K562 (cell line): ENCODE measurements at regions not wholly inside any gene's neighbourhood (a gene's known extent, or its start where the extent isn't known, plus 50 kb on each side); places are given as distances from the start of the nearest gene placed in this dataset.

Experiments used
- ATAC-seq: fragments of 200-7000 bp; cut with Tn5 transposase; 3 replicates; pipeline ENCODE4 v1.9.1; 2020; ENCODE audit warnings: moderate library complexity
- BruUV-seq: library from RNA; stranded (reverse); fragments of 400-500 nt; replicated peaks from 2 replicates; lab custom pipeline; 2021; lab: Mats Ljungman, UMichigan
- CTCF ChIA-PET: fragments of 300-600 bp; formaldehyde crosslinking; extraction: SDS; loops from one replicate; lab custom pipeline; 2021; ENCODE audit warnings: low intra/inter-chr PET ratio; lab: Yijun Ruan, JAX
- POLR2A ChIA-PET: fragments of 300-600, 350-650 bp; sonication (Branson Sonifier 250); formaldehyde crosslinking; extraction: SDS; loops from one replicate; lab custom pipeline; 2021; ENCODE audit warnings: antibody characterized with exemption, inconsistent platforms; lab: Yijun Ruan, JAX
- DNase-seq, 4 experiments: peaks; one replicate each; pipeline versions ENCODE4 v3.0.0 to v3.0.0-alpha.2; 2011 to 2018; ENCODE audit warnings: low spot score in 3 of 4, mixed read lengths in 3 of 4; ENCODE audit errors: extremely low read depth in 1 of 4
- FAIRE-seq: peaks from 2 replicates; lab custom pipeline; 2011; peaks lifted over from hg19 to GRCh38; lab: Jason Lieb, UNC
- H2AFZ ChIP-seq: 2 replicates; pipeline ENCODE4 v1.6.0; 2011; ENCODE audit warnings: low read depth, low read length, control low read depth, inconsistent platforms
- H3K27ac ChIP-seq: fragments of 200-600 bp; 3 replicates; pipeline ENCODE4 v1.8.0; 2011; ENCODE audit warnings: low read depth, mild to moderate bottlenecking, control low read depth, inconsistent platforms, low read length, moderate library complexity, mixed read lengths; ENCODE audit errors: extremely low read depth
- H3K27me3 ChIP-seq, 2 experiments: fragments of 300-600 bp in 1 of 2; 2 replicates in 1 of 2; 3 replicates in 1 of 2; pipeline versions ENCODE4 v1.6.0 to v1.8.0; 2011; ENCODE audit warnings: inconsistent platforms in 2 of 2, low read length in 2 of 2, mild to moderate bottlenecking in 1 of 2, mixed read lengths in 1 of 2, moderate library complexity in 1 of 2; ENCODE audit not compliant: control insufficient read depth in 2 of 2, insufficient read depth in 2 of 2
- H3K36me3 ChIP-seq: fragments of 300-600 bp; 3 replicates; pipeline ENCODE4 v1.8.0; 2011; ENCODE audit warnings: mild to moderate bottlenecking, low read length, inconsistent platforms; ENCODE audit not compliant: control insufficient read depth, insufficient read depth
- H3K4me1 ChIP-seq, 2 experiments: fragments of 200-600 bp in 1 of 2; replicated peaks in 1 of 2; 2 replicates in 1 of 2; 3 replicates in 1 of 2; pipeline versions ENCODE4 v1.5.1 to v1.8.0; 2011; ENCODE audit warnings: inconsistent platforms in 2 of 2, low read length in 2 of 2, mild to moderate bottlenecking in 1 of 2, mixed read lengths in 1 of 2, moderate library complexity in 1 of 2; ENCODE audit not compliant: control insufficient read depth in 2 of 2, insufficient read depth in 2 of 2
- H3K4me2 ChIP-seq: 2 replicates; pipeline ENCODE4 v1.6.1; 2011; ENCODE audit warnings: low read length, control low read depth, inconsistent platforms, mixed read lengths; ENCODE audit not compliant: insufficient read depth
- H3K4me3 ChIP-seq: fragments of 200-600 bp; sonication (generic), shearing (Covaris generic); 2 replicates; pipeline ENCODE4 v1.5.1; 2016; ENCODE audit warnings: control low read depth, inconsistent platforms
- H3K79me2 ChIP-seq: fragments of 200-600 bp; 3 replicates; pipeline ENCODE4 v1.8.0; 2011; ENCODE audit warnings: low read length, inconsistent platforms; ENCODE audit not compliant: control insufficient read depth, insufficient read depth
- H3K9ac ChIP-seq, 2 experiments: 2 replicates each; pipeline versions ENCODE4 v1.6.0 to v1.6.1; 2011; ENCODE audit warnings: low read depth in 2 of 2, low read length in 2 of 2, control low read depth in 1 of 2, inconsistent platforms in 1 of 2, mild to moderate bottlenecking in 1 of 2, mixed read lengths in 1 of 2; ENCODE audit not compliant: insufficient read depth in 1 of 2
- H3K9me1 ChIP-seq: one replicate; pipeline ENCODE4 v1.6.0; 2011; ENCODE audit warnings: inconsistent platforms, mild to moderate bottlenecking, low read length, moderate library complexity; ENCODE audit not compliant: control insufficient read depth, insufficient read depth
- H3K9me3 ChIP-seq: replicated peaks from 2 replicates; pipeline ENCODE4 v1.5.1; 2011; ENCODE audit warnings: low read depth, low read length, inconsistent platforms; ENCODE audit not compliant: control insufficient read depth, insufficient read depth
- H4K20me1 ChIP-seq: replicated peaks from 2 replicates; pipeline ENCODE4 v1.6.1; 2011; ENCODE audit warnings: low read length, inconsistent platforms, mixed read lengths; ENCODE audit not compliant: control insufficient read depth, insufficient read depth
- CEBPB ChIP-seq: fragments of 450-650 bp; IDR thresholded peaks from 2 replicates; pipeline ENCODE4 v1.6.1; 2016; ENCODE audit warnings: missing genetic modification characterization, missing compliant biosample characterization
- COPS2 ChIP-seq: fragments of 450-650 bp; conservative IDR thresholded peaks from 2 replicates; pipeline ENCODE4 v1.6.1; 2016; ENCODE audit warnings: mild to moderate bottlenecking, moderate library complexity
- E2F3 ChIP-seq: fragments of 250-450 bp; sonication (Bioruptor Pico); IDR thresholded peaks from 2 replicates; pipeline ENCODE4 v1.4.0; 2020; ENCODE audit warnings: mild to moderate bottlenecking
- EP400 ChIP-seq: fragments of 450-650 bp; IDR thresholded peaks from 2 replicates; pipeline ENCODE4 v1.6.1; 2017; ENCODE audit warnings: antibody characterized with exemption, mild to moderate bottlenecking, moderate library complexity
- ILK ChIP-seq: fragments of 450-650 bp; IDR thresholded peaks from 2 replicates; pipeline ENCODE4 v1.6.1; 2016; ENCODE audit warnings: missing genetic modification characterization, low read depth, mild to moderate bottlenecking, missing compliant biosample characterization, moderate library complexity, borderline replicate concordance
- NCOA2 ChIP-seq, 2 experiments: fragments of 450-650 bp; IDR thresholded peaks; 2 replicates each; pipeline ENCODE4 v1.6.1; 2018; ENCODE audit warnings: mild to moderate bottlenecking in 2 of 2, moderate library complexity in 1 of 2; ENCODE audit not compliant: partially characterized antibody in 2 of 2
- NEUROD1 ChIP-seq: fragments of 150-350 bp; IDR thresholded peaks from 2 replicates; pipeline ENCODE4 v1.6.1; 2014; ENCODE audit warnings: borderline replicate concordance, low read length, low read depth; ENCODE audit not compliant: partially characterized antibody
- SNRNP70 ChIP-seq: fragments of 200-400 bp; formaldehyde crosslinking; optimal IDR thresholded peaks from 2 replicates; pipeline ENCODE3; 2017; ENCODE audit warnings: low read depth, low read length
- STAT5A ChIP-seq: IDR thresholded peaks from 2 replicates; pipeline ENCODE4 v1.6.1; 2012; ENCODE audit warnings: low read length, inconsistent platforms, borderline replicate concordance
- STAT6 ChIP-seq: sonication (generic); formaldehyde crosslinking; IDR thresholded peaks from 2 replicates; pipeline ENCODE4 v1.8.1; 2023; ENCODE audit warnings: mild to moderate bottlenecking, missing genetic modification reagents
- TAF7 ChIP-seq: fragments of 450-650 bp; IDR thresholded peaks from 2 replicates; pipeline ENCODE4 v1.6.1; 2016; ENCODE audit warnings: missing genetic modification characterization, missing compliant biosample characterization
- USF1 ChIP-seq: sonication (generic); formaldehyde crosslinking; IDR thresholded peaks from 2 replicates; pipeline ENCODE4 v1.9.0; 2022; ENCODE audit warnings: mild to moderate bottlenecking, missing genetic modification reagents
- ZNF133 ChIP-seq: fragments of 250-450 bp; sonication (Bioruptor Pico); IDR thresholded peaks from 2 replicates; pipeline ENCODE4 v1.4.0; 2020; ENCODE audit warnings: mild to moderate bottlenecking
- ZSCAN29 ChIP-seq: fragments of 450-650 bp; IDR thresholded peaks from 2 replicates; pipeline ENCODE4 v1.6.1; 2017
- WGBS: fragments of 100-300 bp; shearing (Covaris generic); methylation state at CpG from one replicate; pipeline ENCODE4 v1.1.6; 2016; ENCODE audit warnings: low coverage, mixed read lengths; ENCODE audit not compliant: insufficient coverage; ENCODE audit errors: missing lambda C conversion rate; 5-methylcytosine and 5-hydroxymethylcytosine counted together
- in situ Hi-C: fragments of 300-500 bp; cut with MboI; formaldehyde crosslinking; loops from 4 replicates; pipeline ENCODE4 v1.15.0; 2018; ENCODE audit warnings: inconsistent platforms, mixed read lengths
- intact Hi-C: fragments of 100-400 bp; cut with micrococcal nuclease; formaldehyde crosslinking; loops from 2 replicates; pipeline ENCODE4 v1.14.2; 2022

GRCh38 chr5:104913841-104914281, 1351.3 kb upstream of the NUDT12 start:
- no TSS peak for BruUV-seq
- 10% methylated on average over 3 of the region's 3 CpGs for WGBS

GRCh38 chr5:104909803-104910202, 1347.2 kb upstream of the NUDT12 start:
- DNase-seq (no peak), ATAC-seq (no peak), FAIRE-seq (no peak)
- no peaks in the 10 kb centered on the region for H3K9me1 ChIP-seq
- no peaks in the 10 kb centered on the region for H3K36me3 ChIP-seq
- intact Hi-C loops = no loop called here
- H3K79me2 ChIP-seq = no peaks in the 10 kb centered on the region
- no TSS peak for BruUV-seq
- WGBS = 22% methylated on average over 2 of the region's 2 CpGs
- no peak overlapping the region for H3K4me2 ChIP-seq
- ChIA-PET CTCF (no interaction called here), POLR2A (no interaction called here)
- no peaks in the 10 kb centered on the region for H4K20me1 ChIP-seq
- no peaks in the 10 kb centered on the region for H3K4me1 ChIP-seq
- no peaks in the 10 kb centered on the region for H3K27me3 ChIP-seq
- in situ Hi-C loops = no loop called here
- H3K9me3 ChIP-seq = no peaks in the 10 kb centered on the region
- no peak overlapping the region for H3K4me3 ChIP-seq
- no peak overlapping the region for H2AFZ ChIP-seq
- H3K27ac ChIP-seq = no peak overlapping the region
- H3K9ac ChIP-seq = no peak overlapping the region
- no peak for TF ChIP-seq EP400
- TF ChIP-seq CEBPB (tag) = no peak
- TF ChIP-seq TAF7 (tag) = no peak
- TF ChIP-seq STAT5A = no peak
- no peak for TF ChIP-seq E2F3 (CRISPR knock-in tag)
- TF ChIP-seq SNRNP70 = no peak
- TF ChIP-seq STAT6 = no peak
- no peak for TF ChIP-seq NCOA2 (IDR thresholded peaks at IDR 0.05; ENCODE audit: partially characterized antibody in 2 of 2)
- TF ChIP-seq ZSCAN29 = no peak
- TF ChIP-seq USF1 = no peak
- TF ChIP-seq COPS2 = no peak
- no peak for TF ChIP-seq ILK (tag)
- no peak for TF ChIP-seq ZNF133 (CRISPR knock-in tag)

More at GRCh38 chr5:104913841-104914281, 1351.3 kb upstream of the NUDT12 start:
- no peak for TF ChIP-seq NEUROD1
- Histone ChIP-seq H2AFZ (no peak overlapping the region), H4K20me1 (no peaks in the 10 kb centered on the region), H3K9me1 (no peaks in the 10 kb centered on the region), H3K27ac (no peak overlapping the region), H3K79me2 (no peaks in the 10 kb centered on the region), H3K36me3 (no peaks in the 10 kb centered on the region), H3K4me2 (no peak overlapping the region), H3K27me3 (no peaks in the 10 kb centered on the region), H3K9me3 (no peaks in the 10 kb centered on the region), H3K4me1 (no peaks in the 10 kb centered on the region), H3K9ac (no peak overlapping the region), H3K4me3 (no peak overlapping the region)
- in situ Hi-C loops (no loop called here), intact Hi-C loops (no loop called here)
- no peak for ATAC-seq
- POLR2A ChIA-PET = no interaction called here
- no peak for DNase-seq
- no peak for FAIRE-seq
- CTCF ChIA-PET = no interaction called here
